Stomach (tissue), 8 donors: ENCODE measurements at regions not wholly inside any gene's neighbourhood (a gene's known extent, or its start where the extent isn't known, plus 50 kb on each side); places are given as distances from the start of the nearest gene placed in this dataset.

Source experiments
- DNase-seq, 2 donors: peaks; one replicate each; pipeline versions ENCODE4 v3.0.0 to v3.0.0-alpha.2; 2013 to 2019
- H3K27ac ChIP-seq, 5 donors: fragments of 200-600 bp in 4 of 5; sonication (generic) in 4 of 5; one replicate each; pipeline ENCODE4 v1.5.1; 2013 to 2019; ENCODE audit warnings: mild to moderate bottlenecking in 1 of 5, moderate library complexity in 1 of 5
- H3K27me3 ChIP-seq, 3 donors: fragments of 200-600 bp; sonication (generic); one replicate each; pipeline ENCODE4 v1.5.1; 2017 to 2019; ENCODE audit warnings: mixed run types in 1 of 3
- H3K36me3 ChIP-seq, 4 donors: fragments of 200-600 bp; sonication (generic); 1 replicate in 3 of 4; 2 replicates in 1 of 4; pipeline ENCODE4 v1.5.1; 2016 to 2019
- H3K4me1 ChIP-seq, 4 donors: fragments of 200-600 bp; sonication (generic); one replicate each; pipeline ENCODE4 v1.5.1; 2016 to 2019
- H3K4me3 ChIP-seq, 4 donors: fragments of 200-600 bp; sonication (generic) in 3 of 4; one replicate each; pipeline ENCODE4 v1.5.1; 2016 to 2019; ENCODE audit warnings: mild to moderate bottlenecking in 1 of 4
- H3K9me3 ChIP-seq, 4 donors: fragments of 200-600 bp; sonication (generic); one replicate each; pipeline ENCODE4 v1.5.1; 2016 to 2019
- CTCF ChIP-seq, 7 experiments: fragments of 450-650 bp in 4 of 7; fragments of 200-600 bp in 3 of 7; sonication (generic) in 3 of 7; IDR thresholded peaks; one replicate each; pipeline ENCODE4 v1.5.1; 2016 to 2019; ENCODE audit warnings: antibody characterized with exemption in 7 of 7, control low read depth in 2 of 7, mild to moderate bottlenecking in 1 of 7
- EP300 ChIP-seq: sonication (generic); formaldehyde crosslinking; IDR thresholded peaks from one replicate; pipeline ENCODE4 v1.6.1; 2017; ENCODE audit warnings: antibody characterized with exemption
- POLR2A ChIP-seq, 4 donors: fragments of 450-650 bp; IDR thresholded peaks; one replicate each; pipeline ENCODE4 v1.6.1; 2016; ENCODE audit warnings: antibody characterized with exemption in 4 of 4, control low read depth in 2 of 4, mild to moderate bottlenecking in 1 of 4, moderate library complexity in 1 of 4
- POLR2AphosphoS5 ChIP-seq, 3 donors: sonication (generic); formaldehyde crosslinking; IDR thresholded peaks; one replicate each; pipeline ENCODE4 v1.6.1; 2016; ENCODE audit warnings: antibody characterized with exemption in 3 of 3
- WGBS, 5 donors: extraction: QIAGEN DNeasy Blood & Tissue Kit in 3 of 5; methylation state at CpG; one replicate each; pipeline versions ENCODE4 v1.1.5 to v1.1.7; 2013 to 2018; 5-methylcytosine and 5-hydroxymethylcytosine counted together
- intact Hi-C: fragments of 100-400 bp; cut with DNase I; formaldehyde crosslinking; loops from one replicate; pipeline ENCODE4 v1.15.1; 2023; ENCODE audit warnings: low total_unique reads
- donor health status: healthy with polysubstance abuse.
- donor health status: Bipolar disorder and iron deficiency.
- donor health status: healthy.

DNA sequence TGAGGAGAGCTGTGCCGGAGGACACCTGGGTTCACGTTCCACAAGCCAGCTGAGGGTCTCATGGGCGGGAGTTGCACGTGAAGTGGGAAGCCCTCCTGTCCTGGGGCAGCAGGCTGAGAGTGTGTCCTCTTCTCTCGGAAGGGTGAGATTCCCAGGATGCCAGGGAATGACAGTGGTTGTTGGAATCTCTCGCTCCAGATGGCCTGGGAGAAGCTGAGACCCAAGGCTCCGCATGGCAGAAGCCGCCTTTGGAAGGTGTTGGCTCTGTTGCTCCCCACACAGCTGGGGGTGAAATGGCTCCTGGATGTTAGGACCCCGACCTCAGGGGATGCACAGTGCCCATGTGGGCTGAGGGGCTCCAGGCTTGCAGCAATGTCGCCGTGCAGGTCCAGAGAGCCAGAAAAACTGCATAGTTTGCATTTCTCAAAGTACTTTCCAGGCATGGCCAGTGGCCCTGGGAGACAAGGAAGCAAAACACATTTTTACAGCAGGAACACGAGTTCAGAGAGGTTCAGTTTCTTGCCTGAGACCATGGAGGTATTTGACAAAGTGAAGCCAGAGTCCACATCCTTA lies 153.4 kb downstream of the TMEM18 start:
- no peak for TF ChIP-seq POLR2AphosphoS5 (IDR thresholded peaks at IDR 0.05)
- TF ChIP-seq CTCF (IDR thresholded peaks at IDR 0.05) = no peak
- no peak for TF ChIP-seq EP300
- TF ChIP-seq POLR2A (IDR thresholded peaks at IDR 0.05) = no peak
- Histone ChIP-seq H3K4me1 (no peaks in the 10 kb centered on the region), H3K4me3 (no peak overlapping the region), H3K36me3 (no peaks in the 10 kb centered on the region), H3K27me3 (peaks cover 0 to 10% (median 0%) of the 10 kb centered on the region in 3 donors), H3K27ac (no peak overlapping the region), H3K9me3 (no peaks in the 10 kb centered on the region)
- no peak for DNase-seq
- intact Hi-C loops = no loop called here
- WGBS, 5 donors = 76 to 80% (median 79%) methylated on average over 12 of the region's 12 CpGs

- no peaks in the 10 kb centered on the region for H3K36me3 ChIP-seq
- WGBS, 5 donors = 92 to 95% (median 93%) methylated on average over 9 of the region's 9 CpGs
- TF ChIP-seq POLR2A (IDR thresholded peaks at IDR 0.05) (no peak), POLR2AphosphoS5 (IDR thresholded peaks at IDR 0.05) (no peak), CTCF (IDR thresholded peaks at IDR 0.05) (no peak), EP300 (no peak)
- no peak overlapping the region for H3K4me3 ChIP-seq
- no peaks in the 10 kb centered on the region for H3K4me1 ChIP-seq
- intact Hi-C loops = no loop called here
- H3K27me3 ChIP-seq = peaks cover 0 to 10% (median 0%) of the 10 kb centered on the region in 3 donors
- H3K27ac ChIP-seq = no peak overlapping the region
- no peaks in the 10 kb centered on the region for H3K9me3 ChIP-seq
- DNase-seq = no peak
Measured at GRCh38 chr2:522776-523175, 154.4 kb downstream of the TMEM18 start.

GRCh38 chr2:521853-522530 lies 155.2 kb downstream of the TMEM18 start:
- intact Hi-C loops = no loop called here
- DNase-seq = no peak
- WGBS, 5 donors = 94 to 97% (median 96%) methylated on average over 31 of the region's 31 CpGs
- no peak overlapping the region for H3K4me3 ChIP-seq
- no peaks in the 10 kb centered on the region for H3K4me1 ChIP-seq
- H3K9me3 ChIP-seq = no peaks in the 10 kb centered on the region
- H3K27ac ChIP-seq = no peak overlapping the region
- peaks cover 0 to 10% (median 0%) of the 10 kb centered on the region in 3 donors for H3K27me3 ChIP-seq
- H3K36me3 ChIP-seq = no peaks in the 10 kb centered on the region
- TF ChIP-seq EP300 (no peak), CTCF (IDR thresholded peaks at IDR 0.05) (no peak), POLR2AphosphoS5 (IDR thresholded peaks at IDR 0.05) (no peak), POLR2A (IDR thresholded peaks at IDR 0.05) (no peak)

GRCh38 chr2:520663-521340 lies 156.4 kb downstream of the TMEM18 start:
- WGBS, 5 donors = 79 to 89% (median 84%) methylated on average over 11 of the region's 11 CpGs
- TF ChIP-seq EP300 = no peak
- TF ChIP-seq POLR2AphosphoS5 (IDR thresholded peaks at IDR 0.05) = no peak
- H3K4me1 ChIP-seq = no peaks in the 10 kb centered on the region
- intact Hi-C loops = no loop called here
- H3K27me3 ChIP-seq = peaks cover 0 to 9% (median 0%) of the 10 kb centered on the region in 3 donors
- no peak overlapping the region for H3K4me3 ChIP-seq
- H3K36me3 ChIP-seq = no peaks in the 10 kb centered on the region
- DNase-seq = no peak
- no peaks in the 10 kb centered on the region for H3K9me3 ChIP-seq
- no peak overlapping the region for H3K27ac ChIP-seq
